SK-N-SH treated with all-trans-retinoic acid at 6 μM for 48 hours (cell line): ENCODE measurements at regions not wholly inside any gene's neighbourhood (a gene's known extent, or its start where the extent isn't known, plus 50 kb on each side); places are given as distances from the start of the nearest gene placed in this dataset.

Source experiments
- ESRRG ChIP-seq: fragments of 250-450 bp; sonication (Bioruptor Pico); IDR thresholded peaks from 2 replicates; pipeline ENCODE4 v1.6.1; 2021; ENCODE audit warnings: mild to moderate bottlenecking
- GLIS3 ChIP-seq: fragments of 250-450 bp; sonication (Bioruptor Pico); IDR thresholded peaks from 2 replicates; pipeline ENCODE4 v1.5.0; 2020; ENCODE audit warnings: mild to moderate bottlenecking, moderate library complexity
- ISL1 ChIP-seq: fragments of 250-450 bp; sonication (Bioruptor Pico); IDR thresholded peaks from 2 replicates; pipeline ENCODE4 v2.1.2; 2022; ENCODE audit warnings: mild to moderate bottlenecking, moderate library complexity
- RARB ChIP-seq: fragments of 250-450 bp; sonication (Bioruptor Pico); IDR thresholded peaks from 2 replicates; pipeline ENCODE4 v1.8.0; 2021; ENCODE audit warnings: mild to moderate bottlenecking, moderate library complexity
- TCF4 ChIP-seq: fragments of 250-450 bp; sonication (Bioruptor Pico); IDR thresholded peaks from 2 replicates; pipeline ENCODE4 v1.8.0; 2021; ENCODE audit warnings: mild to moderate bottlenecking, moderate library complexity, borderline replicate concordance
- TOX ChIP-seq: fragments of 250-450 bp; sonication (Bioruptor Pico); IDR thresholded peaks from 2 replicates; pipeline ENCODE4 v1.8.0; 2021; ENCODE audit warnings: mild to moderate bottlenecking, moderate library complexity, borderline replicate concordance
- ZFP3 ChIP-seq: fragments of 250-450 bp; sonication (Bioruptor Pico); IDR thresholded peaks from 2 replicates; pipeline ENCODE4 v1.5.0; 2020; ENCODE audit warnings: mild to moderate bottlenecking, moderate library complexity
- ZFP30 ChIP-seq: fragments of 450-650 bp; formaldehyde crosslinking; IDR thresholded peaks from 2 replicates; pipeline ENCODE4 v1.5.0; 2022; ENCODE audit warnings: mild to moderate bottlenecking, moderate library complexity
- TF ChIP-seq, protein P1 (sequence below): fragments of 250-450 bp; sonication (Bioruptor Pico); IDR thresholded peaks from 2 replicates; pipeline ENCODE4 v1.8.0; 2020; ENCODE audit warnings: mild to moderate bottlenecking, moderate library complexity, borderline replicate concordance
- TF ChIP-seq, protein P2 (sequence below): fragments of 250-450 bp; sonication (Bioruptor Pico); IDR thresholded peaks from 2 replicates; pipeline ENCODE4 v1.8.0; 2021; ENCODE audit warnings: low read depth, mild to moderate bottlenecking, moderate library complexity, borderline replicate concordance

DNA sequence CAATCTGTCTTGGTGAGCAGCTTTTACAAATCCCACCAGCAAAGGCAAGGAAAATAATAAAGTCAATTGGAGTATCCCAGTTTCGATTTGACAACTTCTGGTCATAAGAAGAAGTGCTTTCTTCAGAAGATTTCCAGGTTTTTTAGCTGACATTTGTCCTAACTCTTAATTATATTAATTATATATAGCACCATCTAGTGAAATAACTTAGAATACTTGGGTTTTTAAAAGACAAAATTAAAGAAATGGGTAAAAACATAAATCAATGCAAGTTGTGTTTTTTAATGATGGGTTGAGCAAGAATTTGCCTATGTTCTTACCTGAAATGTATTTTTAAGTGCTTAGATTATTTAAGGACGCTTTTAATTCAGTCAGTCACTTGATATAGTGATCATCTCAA lies 421.8 kb downstream of the ACTL7B start:
- TF ChIP-seq ESRRG (CRISPR knock-in tag): no peak
- no peak for TF ChIP-seq TCF4 (CRISPR knock-in tag)
- TF ChIP-seq, protein P1, sequence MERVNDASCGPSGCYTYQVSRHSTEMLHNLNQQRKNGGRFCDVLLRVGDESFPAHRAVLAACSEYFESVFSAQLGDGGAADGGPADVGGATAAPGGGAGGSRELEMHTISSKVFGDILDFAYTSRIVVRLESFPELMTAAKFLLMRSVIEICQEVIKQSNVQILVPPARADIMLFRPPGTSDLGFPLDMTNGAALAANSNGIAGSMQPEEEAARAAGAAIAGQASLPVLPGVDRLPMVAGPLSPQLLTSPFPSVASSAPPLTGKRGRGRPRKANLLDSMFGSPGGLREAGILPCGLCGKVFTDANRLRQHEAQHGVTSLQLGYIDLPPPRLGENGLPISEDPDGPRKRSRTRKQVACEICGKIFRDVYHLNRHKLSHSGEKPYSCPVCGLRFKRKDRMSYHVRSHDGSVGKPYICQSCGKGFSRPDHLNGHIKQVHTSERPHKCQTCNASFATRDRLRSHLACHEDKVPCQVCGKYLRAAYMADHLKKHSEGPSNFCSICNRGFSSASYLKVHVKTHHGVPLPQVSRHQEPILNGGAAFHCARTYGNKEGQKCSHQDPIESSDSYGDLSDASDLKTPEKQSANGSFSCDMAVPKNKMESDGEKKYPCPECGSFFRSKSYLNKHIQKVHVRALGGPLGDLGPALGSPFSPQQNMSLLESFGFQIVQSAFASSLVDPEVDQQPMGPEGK: no peak
- TF ChIP-seq RARB (CRISPR knock-in tag): no peak
- no peak for TF ChIP-seq TOX (CRISPR knock-in tag)
- no peak for TF ChIP-seq ZFP30
- TF ChIP-seq GLIS3 (CRISPR knock-in tag): no peak
- no peak for TF ChIP-seq ZFP3
- TF ChIP-seq ISL1 (CRISPR knock-in tag): no peak
- TF ChIP-seq, protein P2, sequence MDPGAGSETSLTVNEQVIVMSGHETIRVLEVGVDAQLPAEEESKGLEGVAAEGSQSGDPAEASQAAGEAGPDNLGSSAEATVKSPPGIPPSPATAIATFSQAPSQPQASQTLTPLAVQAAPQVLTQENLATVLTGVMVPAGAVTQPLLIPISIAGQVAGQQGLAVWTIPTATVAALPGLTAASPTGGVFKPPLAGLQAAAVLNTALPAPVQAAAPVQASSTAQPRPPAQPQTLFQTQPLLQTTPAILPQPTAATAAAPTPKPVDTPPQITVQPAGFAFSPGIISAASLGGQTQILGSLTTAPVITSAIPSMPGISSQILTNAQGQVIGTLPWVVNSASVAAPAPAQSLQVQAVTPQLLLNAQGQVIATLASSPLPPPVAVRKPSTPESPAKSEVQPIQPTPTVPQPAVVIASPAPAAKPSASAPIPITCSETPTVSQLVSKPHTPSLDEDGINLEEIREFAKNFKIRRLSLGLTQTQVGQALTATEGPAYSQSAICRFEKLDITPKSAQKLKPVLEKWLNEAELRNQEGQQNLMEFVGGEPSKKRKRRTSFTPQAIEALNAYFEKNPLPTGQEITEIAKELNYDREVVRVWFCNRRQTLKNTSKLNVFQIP (CRISPR knock-in tag): no peak
